HCT116 (cell line): ENCODE measurements at regions not wholly inside any gene's neighbourhood (a gene's known extent, or its start where the extent isn't known, plus 50 kb on each side); places are given as distances from the start of the nearest gene placed in this dataset.

ENCODE experiments used
- ATAC-seq: fragments of 200-7000 bp; cut with Tn5 transposase; 2 replicates; pipeline ENCODE4 v1.9.1; 2020; ENCODE audit warnings: mild to moderate bottlenecking, moderate library complexity
- BruUV-seq: library from RNA; stranded (reverse); fragments of 400-500 nt; replicated peaks from 2 replicates; lab custom pipeline; 2021; lab: Mats Ljungman, UMichigan
- CTCF ChIA-PET: fragments of 300-600 bp; sonication (Branson Sonifier 250); formaldehyde crosslinking; loops from one replicate; lab custom pipeline; 2021; ENCODE audit warnings: antibody characterized with exemption; lab: Charles Lee
- POLR2A ChIA-PET: fragments of 300-600, 350-600 bp; sonication (Branson Sonifier 250); formaldehyde crosslinking; loops from one replicate; lab custom pipeline; 2021; ENCODE audit warnings: antibody characterized with exemption; lab: Charles Lee
- RAD21 ChIA-PET, 2 experiments: fragments of 300-600 bp; sonication (Branson Sonifier 250); formaldehyde crosslinking; loops; one replicate each; lab custom pipeline; 2023; ENCODE audit warnings: low total read pairs in 2 of 2; ENCODE audit not compliant: uncharacterized antibody in 2 of 2, unreplicated experiment in 2 of 2, low non-redundant PET in 1 of 2; lab: Charles Lee
- DNase-seq: peaks from one replicate; pipeline ENCODE4 v3.0.0-alpha.2; 2010; ENCODE audit warnings: low read depth, low spot score
- H2AFZ ChIP-seq: fragments of 200-600 bp; shearing (Covaris generic), sonication (generic); 2 replicates; pipeline ENCODE4 v1.6.1; 2017; ENCODE audit warnings: low read depth, mixed run types, mixed read lengths, antibody characterized with exemption, low read length; ENCODE audit not compliant: poor library complexity, severe bottlenecking
- H3K27ac ChIP-seq: 2 replicates; pipeline ENCODE4 v1.5.1; 2012; ENCODE audit warnings: low read depth, low read length
- H3K27me3 ChIP-seq: fragments of 200-600 bp; sonication (generic); 2 replicates; pipeline ENCODE4 v1.6.1; 2016; ENCODE audit warnings: mixed run types, low read length, mixed read lengths; ENCODE audit not compliant: insufficient read depth
- H3K36me3 ChIP-seq, 2 experiments: fragments of 200-500 bp in 1 of 2; fragments of 200-600 bp in 1 of 2; sonication (Bioruptor generic) in 1 of 2; sonication (generic) in 1 of 2; 2 replicates each; pipeline versions ENCODE4 v1.5.1 to v1.6.1; 2014 to 2016; ENCODE audit warnings: low read length in 2 of 2, inconsistent platforms in 1 of 2, mixed read lengths in 1 of 2, mixed run types in 1 of 2; ENCODE audit not compliant: insufficient read depth in 2 of 2, control insufficient read depth in 1 of 2
- H3K4me1 ChIP-seq, 2 experiments: fragments of 200-600 bp in 1 of 2; sonication (generic) in 1 of 2; 2 replicates each; pipeline versions ENCODE4 v1.5.1 to v1.6.1; 2012 to 2017; ENCODE audit warnings: low read length in 2 of 2, inconsistent platforms in 1 of 2, mild to moderate bottlenecking in 1 of 2, mixed read lengths in 1 of 2, mixed run types in 1 of 2, moderate library complexity in 1 of 2; ENCODE audit not compliant: insufficient read depth in 2 of 2, control insufficient read depth in 1 of 2
- H3K4me2 ChIP-seq: fragments of 200-600 bp; sonication (generic); 2 replicates; pipeline ENCODE4 v1.6.1; 2017; ENCODE audit warnings: mixed run types, low read length, mixed read lengths
- H3K4me3 ChIP-seq, 2 experiments: fragments of 200-600 bp in 1 of 2; sonication (generic) in 1 of 2; replicated peaks in 1 of 2; 2 replicates each; pipeline ENCODE4 v1.5.1; 2011 to 2016; ENCODE audit warnings: low read length in 2 of 2, control low read depth in 1 of 2, low read depth in 1 of 2, mild to moderate bottlenecking in 1 of 2, mixed read lengths in 1 of 2, mixed run types in 1 of 2
- H3K79me2 ChIP-seq: fragments of 200-600 bp; sonication (generic); 2 replicates; pipeline ENCODE4 v1.6.1; 2017; ENCODE audit warnings: mild to moderate bottlenecking, mixed run types, low read length, moderate library complexity, mixed read lengths; ENCODE audit not compliant: insufficient read depth
- H3K9ac ChIP-seq: fragments of 200-600 bp; sonication (generic); 2 replicates; pipeline ENCODE4 v1.6.1; 2016; ENCODE audit warnings: low read length, mixed read lengths
- H3K9me2 ChIP-seq: fragments of 200-600 bp; sonication (generic), shearing (Covaris generic); 2 replicates; pipeline ENCODE4 v1.6.1; 2017; ENCODE audit warnings: mixed run types, mild to moderate bottlenecking, moderate library complexity; ENCODE audit not compliant: insufficient read depth
- H3K9me3 ChIP-seq, 2 experiments: fragments of 200-500 bp in 1 of 2; fragments of 200-600 bp in 1 of 2; sonication (Bioruptor generic) in 1 of 2; sonication (generic) in 1 of 2; 2 replicates each; pipeline ENCODE4 v1.6.1; 2014 to 2017; ENCODE audit warnings: low read length in 2 of 2, mixed read lengths in 2 of 2, inconsistent platforms in 1 of 2, low read depth in 1 of 2, mild to moderate bottlenecking in 1 of 2, mixed run types in 1 of 2, moderate library complexity in 1 of 2; ENCODE audit not compliant: control insufficient read depth in 1 of 2, insufficient read depth in 1 of 2
- H4K20me1 ChIP-seq: fragments of 200-600 bp; sonication (generic), shearing (Covaris generic); 2 replicates; pipeline ENCODE4 v1.6.1; 2017; ENCODE audit warnings: mixed run types, mild to moderate bottlenecking, moderate library complexity; ENCODE audit not compliant: insufficient read depth
- ATF3 ChIP-seq: IDR thresholded peaks from 2 replicates; pipeline ENCODE4 v1.6.1; 2012
- CBX3 ChIP-seq: IDR thresholded peaks from 2 replicates; pipeline ENCODE4 v1.6.1; 2012; ENCODE audit warnings: low read depth
- CEBPB ChIP-seq: IDR thresholded peaks from 2 replicates; pipeline ENCODE4 v1.6.1; 2012; ENCODE audit warnings: low read depth
- CTCF ChIP-seq, 3 experiments: fragments of 200-600 bp in 1 of 3; sonication (generic) in 1 of 3; IDR thresholded peaks in 2 of 3; conservative IDR thresholded peaks in 1 of 3; 2 replicates each; pipeline ENCODE4 v1.5.1; 2012 to 2017; ENCODE audit warnings: low read depth in 2 of 3, low read length in 2 of 3, antibody characterized with exemption in 1 of 3, borderline replicate concordance in 1 of 3, control low read depth in 1 of 3, mild to moderate bottlenecking in 1 of 3, mixed read lengths in 1 of 3, mixed run types in 1 of 3, moderate library complexity in 1 of 3; ENCODE audit not compliant: insufficient read depth in 1 of 3
- EGR1 ChIP-seq: IDR thresholded peaks from 2 replicates; pipeline ENCODE4 v1.6.1; 2012; ENCODE audit warnings: low read depth
- ELF1 ChIP-seq: IDR thresholded peaks from 2 replicates; pipeline ENCODE4 v1.6.1; 2012; ENCODE audit warnings: low read depth, borderline replicate concordance
- EZH2phosphoT487 ChIP-seq: fragments of 200-600 bp; IDR thresholded peaks from 2 replicates; pipeline ENCODE4 v1.6.1; 2018; ENCODE audit warnings: antibody characterized with exemption, borderline replicate concordance
- FOSL1 ChIP-seq: IDR thresholded peaks from 2 replicates; pipeline ENCODE4 v1.6.1; 2012; ENCODE audit warnings: low read depth
- JUND ChIP-seq: IDR thresholded peaks from 2 replicates; pipeline ENCODE4 v1.6.1; 2012
- MAX ChIP-seq: IDR thresholded peaks from 2 replicates; pipeline ENCODE4 v1.6.1; 2012
- POLR2A ChIP-seq: IDR thresholded peaks from 2 replicates; pipeline ENCODE4 v1.7.0; 2011; ENCODE audit warnings: borderline replicate concordance; ENCODE audit not compliant: insufficient read depth, insufficient read length; ENCODE audit errors: extremely low read depth
- POLR2AphosphoS5 ChIP-seq: IDR thresholded peaks from 2 replicates; pipeline ENCODE4 v1.6.1; 2011; ENCODE audit warnings: mild to moderate bottlenecking, low read depth, low read length, moderate library complexity
- RAD21 ChIP-seq: IDR thresholded peaks from 2 replicates; pipeline ENCODE4 v1.6.1; 2012; ENCODE audit warnings: low read depth, mild to moderate bottlenecking
- SIN3A ChIP-seq: IDR thresholded peaks from 2 replicates; pipeline ENCODE4 v1.6.1; 2012; ENCODE audit warnings: low read depth
- SP1 ChIP-seq: IDR thresholded peaks from 2 replicates; pipeline ENCODE4 v1.6.1; 2012; ENCODE audit warnings: low read depth
- SRF ChIP-seq: IDR thresholded peaks from 2 replicates; pipeline ENCODE4 v1.6.1; 2012; ENCODE audit warnings: low read depth
- TCF7L2 ChIP-seq: IDR thresholded peaks from 2 replicates; pipeline ENCODE4 v1.7.0; 2011; ENCODE audit warnings: borderline replicate concordance, inconsistent platforms; ENCODE audit not compliant: insufficient read depth, insufficient read length; ENCODE audit errors: extremely low read depth
- YY1 ChIP-seq: IDR thresholded peaks from 2 replicates; pipeline ENCODE4 v1.6.1; 2011; ENCODE audit warnings: low read length, low read depth, moderate library complexity, mild to moderate bottlenecking; ENCODE audit not compliant: insufficient replicate concordance; ENCODE audit errors: extremely low read depth
- ZBTB33 ChIP-seq: IDR thresholded peaks from 2 replicates; pipeline ENCODE4 v1.6.1; 2011; ENCODE audit warnings: mild to moderate bottlenecking, low read length, moderate library complexity; ENCODE audit not compliant: insufficient replicate concordance; ENCODE audit errors: extremely low read depth
- ZFX ChIP-seq: fragments of 450-650 bp; IDR thresholded peaks from 2 replicates; pipeline ENCODE4 v1.6.1; 2017
- ZNF274 ChIP-seq: fragments of 200-500 bp; sonication (Bioruptor generic); IDR thresholded peaks from 2 replicates; pipeline ENCODE4 v1.6.1; 2014; ENCODE audit warnings: mild to moderate bottlenecking, low read depth, low read length, inconsistent platforms
- intact Hi-C: fragments of 100-400 bp; cut with micrococcal nuclease; formaldehyde crosslinking; loops from 2 replicates; pipeline ENCODE4 v1.10.0; 2022

GRCh38 chr6:4358414-4359107, 223.2 kb upstream of the ECI2 start:
- Histone ChIP-seq H4K20me1 (no peaks in the 10 kb centered on the region), H3K4me1 (peaks cover 26 to 53% of the 10 kb centered on the region in 2 experiments), H3K79me2 (no peaks in the 10 kb centered on the region), H2AFZ (peak overlapping the region; percentile 8), H3K27me3 (no peaks in the 10 kb centered on the region), H3K36me3 (no peaks in the 10 kb centered on the region), H3K9me3 (no peaks in the 10 kb centered on the region), H3K9ac (peak overlapping the region; percentile 59), H3K4me2 (peak overlapping the region; percentile 69), H3K27ac (peak overlapping the region; percentile 69), H3K4me3 (peak overlapping the region in 1 of 2 experiments; percentile 39; a peak in 2 of 4 replicates), H3K9me2 (no peaks in the 10 kb centered on the region)
- BruUV-seq = no TSS peak
- ChIA-PET POLR2A (interaction anchor here (1.0 kb wide), 2 partner anchors 44 to 337 kb away, joined by 3 read pairs; a partner anchor contains a TSS), RAD21 (no interaction called here), CTCF (no interaction called here)
- intact Hi-C loops = loop anchor here (5.0 kb wide), 1 partner anchor 419 kb away; the partner anchor contains the start of gene CDYL
- peak; percentile 98 for DNase-seq
- ATAC-seq = peak; percentile 92
- TF ChIP-seq TCF7L2 (peak; percentile 92), CTCF (IDR thresholded peaks at IDR 0.05 in 2 of 3, conservative IDR thresholded peaks at IDR 0.05 in 1 of 3; ENCODE audit: borderline replicate concordance in 1 of 3, insufficient read depth in 1 of 3, low read depth in 2 of 3, low read length in 2 of 3) (no peak), ZNF274 (no peak), SRF (peak; percentile 63), POLR2A (no peak), JUND (peak; percentile 99), EGR1 (peak; percentile 96), SP1 (peak; percentile 98), FOSL1 (peak; percentile 97), ZFX (no peak), ELF1 (no peak), CEBPB (peak; percentile 81), SIN3A (peak; percentile 86), ZBTB33 (peak; percentile 48), MAX (peak; percentile 86), POLR2AphosphoS5 (peak; percentile 59), ATF3 (peak; percentile 68; the same call in 1 of the 2 replicates), RAD21 (peak; percentile 36), YY1 (peak; percentile 62), EZH2phosphoT487 (no peak), CBX3 (peak; percentile 99)
